ENCODE measurements at regions not wholly inside any gene's neighbourhood (a gene's known extent, or its start where the extent isn't known, plus 50 kb on each side); places are given as distances from the start of the nearest gene placed in this dataset.
"Not testable (repeated sequence)": the region's sequence is repeated elsewhere in the genome, so short reads cannot be mapped to it uniquely, and the experiment has no call there.

DNA sequence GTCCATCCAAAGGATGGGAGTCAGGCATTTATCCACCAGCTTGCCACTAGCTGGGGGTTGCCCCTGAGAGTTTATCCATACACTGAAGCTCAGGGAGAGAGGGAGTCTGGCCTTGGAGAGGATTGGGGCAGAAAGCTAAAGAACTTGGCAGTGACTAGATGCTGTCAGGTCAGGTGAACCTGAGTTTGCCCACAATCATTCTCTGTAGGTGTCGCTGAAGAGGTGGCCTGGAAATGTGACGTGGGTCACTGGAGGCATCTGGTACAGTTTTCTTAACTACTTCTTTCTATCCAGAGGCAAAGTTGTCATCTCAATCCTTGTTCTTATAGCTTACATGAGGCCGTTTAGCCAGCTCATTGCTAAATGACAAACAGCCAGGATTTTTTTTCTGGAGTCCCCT is 298.0 kb upstream of the CTNNB1 start:
- intact Hi-C loops (cut with micrococcal nuclease) = no loop called here
- TF ChIP-seq CTCF (IDR thresholded peaks at IDR 0.05) = no peak
- no peak overlapping the region for H3K27ac Mint-ChIP-seq
- H3K4me1 Mint-ChIP-seq = no peaks in the 10 kb centered on the region
- DNase-seq (no peak), ATAC-seq (ENCODE audit: low read depth) (no peak)
- H3K36me3 Mint-ChIP-seq (ENCODE audit: low read depth) = no peaks in the 10 kb centered on the region
- H3K4me3 Mint-ChIP-seq = no peak overlapping the region
- no peaks in the 10 kb centered on the region for H3K27me3 Mint-ChIP-seq
- ChIA-PET POLR2A (no interaction called here), CTCF (no interaction called here)
- peaks cover 2% of the 10 kb centered on the region for H3K9me3 Mint-ChIP-seq

DNA sequence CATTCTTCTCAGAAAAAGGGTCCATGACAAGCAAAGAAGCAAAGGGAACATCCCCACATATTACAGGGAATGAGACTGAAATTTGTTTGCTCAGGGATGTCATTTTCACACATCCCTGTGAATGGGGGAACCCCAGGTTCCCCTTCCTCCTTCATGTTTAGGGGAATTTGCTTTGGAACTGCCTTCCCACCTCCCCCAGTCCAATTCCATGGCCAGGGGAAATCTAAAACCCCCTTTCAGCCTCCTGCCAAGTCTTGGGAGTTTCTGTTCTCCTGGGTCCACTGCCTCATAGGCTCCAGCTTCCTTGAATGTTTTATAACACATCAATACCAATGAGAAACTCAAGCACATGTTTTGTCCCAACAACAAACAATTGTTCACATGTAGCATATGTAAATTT is 297.5 kb upstream of the CTNNB1 start:
- no peaks in the 10 kb centered on the region for H3K27me3 Mint-ChIP-seq
- no peak overlapping the region for H3K27ac Mint-ChIP-seq
- ATAC-seq (ENCODE audit: low read depth) (no peak), DNase-seq (no peak)
- H3K36me3 Mint-ChIP-seq (ENCODE audit: low read depth) = no peaks in the 10 kb centered on the region
- POLR2A ChIA-PET = no interaction called here
- intact Hi-C loops (cut with micrococcal nuclease) = no loop called here
- TF ChIP-seq CTCF (IDR thresholded peaks at IDR 0.05) = no peak
- peaks cover 2% of the 10 kb centered on the region for H3K9me3 Mint-ChIP-seq
- no peaks in the 10 kb centered on the region for H3K4me1 Mint-ChIP-seq
- no peak overlapping the region for H3K4me3 Mint-ChIP-seq
- CTCF ChIA-PET = no interaction called here

DNA sequence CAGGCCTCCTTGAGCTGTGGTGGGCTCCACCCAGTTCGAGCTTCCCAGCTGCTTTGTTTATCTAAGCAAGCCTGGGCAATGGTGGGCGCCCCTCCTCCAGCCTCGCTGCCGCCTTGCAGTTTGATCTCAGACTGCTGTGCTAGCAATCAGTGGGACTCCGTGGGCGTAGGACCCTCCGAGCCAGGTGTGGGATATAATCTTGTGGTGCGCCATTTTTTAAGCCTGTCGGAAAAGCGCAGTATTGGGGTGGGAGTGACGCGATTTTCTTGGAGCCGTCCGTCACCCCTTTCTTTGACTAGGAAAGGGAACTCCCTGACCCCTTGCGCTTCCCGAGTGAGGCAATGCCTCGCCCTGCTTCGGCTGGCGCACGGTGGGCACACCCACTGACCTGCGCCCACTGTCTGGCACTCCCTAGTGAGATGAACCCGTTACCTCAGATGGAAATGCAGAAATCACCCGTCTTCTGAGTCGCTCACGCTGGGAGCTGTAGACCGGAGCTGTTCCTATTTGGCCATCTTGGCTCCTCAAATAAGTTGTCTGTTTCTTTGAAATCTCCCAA is 291.3 kb upstream of the CTNNB1 start:
- POLR2A ChIA-PET; H3K4me3 Mint-ChIP-seq; H3K27ac Mint-ChIP-seq; ATAC-seq (ENCODE audit: low read depth); intact Hi-C loops (cut with micrococcal nuclease); H3K36me3 Mint-ChIP-seq (ENCODE audit: low read depth); DNase-seq; H3K9me3 Mint-ChIP-seq; H3K27me3 Mint-ChIP-seq; CTCF ChIA-PET; H3K4me1 Mint-ChIP-seq: not testable (repeated sequence)

DNA sequence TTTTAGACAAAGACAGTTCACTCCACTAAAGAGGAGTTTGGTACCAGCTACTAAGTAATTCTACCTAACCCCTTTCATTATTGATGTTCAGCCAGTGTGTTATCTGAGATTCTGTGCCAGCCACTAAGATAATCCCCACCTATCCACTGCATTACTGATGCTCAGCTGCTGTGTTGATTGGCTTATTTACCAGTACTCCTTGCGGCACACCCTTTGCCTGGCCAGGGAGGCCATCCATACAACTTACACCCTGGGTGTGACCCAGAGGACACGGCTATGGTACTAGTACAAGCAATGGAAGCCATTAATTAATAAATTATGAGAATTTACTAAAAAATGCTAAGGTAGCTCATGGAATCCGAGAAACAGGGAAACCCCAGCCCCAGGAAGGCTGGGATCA is 290.7 kb upstream of the CTNNB1 start:
- Mint-ChIP-seq H3K9me3 (peaks cover 2% of the 10 kb centered on the region), H3K36me3 (ENCODE audit: low read depth) (no peaks in the 10 kb centered on the region), H3K4me3 (no peak overlapping the region), H3K4me1 (no peaks in the 10 kb centered on the region), H3K27me3 (peaks cover 2% of the 10 kb centered on the region), H3K27ac (no peak overlapping the region)
- intact Hi-C loops (cut with micrococcal nuclease) = no loop called here
- DNase-seq (no peak), ATAC-seq (ENCODE audit: low read depth) (no peak)
- ChIA-PET POLR2A (no interaction called here), CTCF (no interaction called here)
- no peak for TF ChIP-seq CTCF (IDR thresholded peaks at IDR 0.05)

GRCh38 chr3:40911264-40911663 is 288.0 kb upstream of the CTNNB1 start:
- Mint-ChIP-seq H3K36me3 (ENCODE audit: low read depth) (no peaks in the 10 kb centered on the region), H3K4me3 (no peak overlapping the region), H3K4me1 (no peaks in the 10 kb centered on the region), H3K27ac (no peak overlapping the region), H3K9me3 (no peaks in the 10 kb centered on the region), H3K27me3 (peaks cover 2% of the 10 kb centered on the region)
- intact Hi-C loops (cut with micrococcal nuclease) = no loop called here
- TF ChIP-seq CTCF (IDR thresholded peaks at IDR 0.05) = no peak
- POLR2A ChIA-PET = no interaction called here
- CTCF ChIA-PET = no interaction called here
- DNase-seq = no peak
- ATAC-seq (ENCODE audit: low read depth) = no peak

DNA sequence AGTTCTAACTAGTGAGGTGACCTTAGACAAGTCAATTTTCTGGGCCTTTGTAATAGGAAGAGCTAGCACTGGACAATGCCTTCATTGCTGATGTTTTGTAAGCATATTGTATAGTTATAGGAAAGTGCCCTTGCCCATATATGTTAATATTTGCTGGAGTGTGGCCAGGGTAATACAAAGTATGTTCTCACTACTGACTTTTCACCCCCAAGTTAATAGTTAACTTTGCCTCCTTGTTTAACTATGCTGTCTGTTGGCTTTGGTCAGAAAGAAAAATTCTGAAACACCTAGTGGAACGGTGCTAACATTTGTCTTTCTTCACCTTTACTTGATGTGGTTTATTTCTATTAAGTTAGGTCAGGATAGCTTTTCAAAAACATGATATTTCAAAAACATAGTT is 287.4 kb upstream of the CTNNB1 start:
- H3K4me1 Mint-ChIP-seq = no peaks in the 10 kb centered on the region
- TF ChIP-seq CTCF (IDR thresholded peaks at IDR 0.05) = no peak
- DNase-seq = no peak
- POLR2A ChIA-PET = no interaction called here
- intact Hi-C loops (cut with micrococcal nuclease) = no loop called here
- H3K27ac Mint-ChIP-seq = no peak overlapping the region
- ATAC-seq (ENCODE audit: low read depth) = no peak
- CTCF ChIA-PET = no interaction called here
- no peaks in the 10 kb centered on the region for H3K36me3 Mint-ChIP-seq (ENCODE audit: low read depth)
- no peak overlapping the region for H3K4me3 Mint-ChIP-seq
- peaks cover 2% of the 10 kb centered on the region for H3K27me3 Mint-ChIP-seq
- no peaks in the 10 kb centered on the region for H3K9me3 Mint-ChIP-seq
